HL-60/S4 treated with phorbol 12-myristate 13-acetate at 8.2 ng/mL for 4 days and 3 days (cell line): ENCODE measurements at regions not wholly inside any gene's neighbourhood (a gene's known extent, or its start where the extent isn't known, plus 50 kb on each side); places are given as distances from the start of the nearest gene placed in this dataset.
"Not testable (repeated sequence)": the region's sequence is repeated elsewhere in the genome, so short reads cannot be mapped to it uniquely, and the experiment has no call there.

Experiments
- in situ Hi-C: fragments of 300-500 bp; cut with MboI; formaldehyde crosslinking; loops from 2 replicates; pipeline ENCODE4 v1.15.0; 2022; ENCODE audit warnings: low sequenced_read_pairs

- in situ Hi-C loops: not testable (repeated sequence)
These were observed 105.5 kb downstream of the BUD13 start for GRCh38 chr11:116667318-116667717.

- in situ Hi-C loops: not testable (repeated sequence)
These were observed 106.0 kb downstream of the BUD13 start for GRCh38 chr11:116666673-116667249.

GRCh38 chr11:116665523-116665922, 107.3 kb downstream of the BUD13 start:
- in situ Hi-C loops: no loop called here

GRCh38 chr11:116661056-116661455, 111.7 kb downstream of the BUD13 start:
- in situ Hi-C loops: no loop called here

GRCh38 chr11:116660011-116660410, 112.8 kb downstream of the BUD13 start:
- in situ Hi-C loops: no loop called here

GRCh38 chr11:116658876-116659535, 113.8 kb downstream of the BUD13 start:
- in situ Hi-C loops: no loop called here

- in situ Hi-C loops: no loop called here
These were observed 114.7 kb downstream of the BUD13 start for GRCh38 chr11:116657842-116658825.

GRCh38 chr11:116656011-116656410, 116.8 kb downstream of the BUD13 start:
- in situ Hi-C loops: no loop called here

- in situ Hi-C loops: no loop called here
These were observed 118.3 kb downstream of the BUD13 start for GRCh38 chr11:116654526-116654925.

- in situ Hi-C loops: no loop called here
These were observed 119.6 kb downstream of the BUD13 start for GRCh38 chr11:116653206-116653605.

GRCh38 chr11:116651737-116652237, 121.0 kb downstream of the BUD13 start:
- in situ Hi-C loops: no loop called here

GRCh38 chr11:116651098-116651736, 121.6 kb downstream of the BUD13 start:
- in situ Hi-C loops: no loop called here

GRCh38 chr11:116650052-116650451, 122.7 kb downstream of the BUD13 start:
- in situ Hi-C loops: no loop called here

- in situ Hi-C loops: loop anchor here (25.0 kb wide), 1 partner anchor 112 kb away; no protein-coding TSS in a partner anchor
These were observed 123.5 kb downstream of the BUD13 start for GRCh38 chr11:116649268-116649667.

- in situ Hi-C loops: loop anchor here (25.0 kb wide), 1 partner anchor 111 kb away; no protein-coding TSS in a partner anchor
These were observed 124.3 kb downstream of the BUD13 start for GRCh38 chr11:116648247-116649174.

GRCh38 chr11:116647305-116648080, 125.3 kb downstream of the BUD13 start:
- in situ Hi-C loops: loop anchor here (25.0 kb wide), 1 partner anchor 110 kb away; no protein-coding TSS in a partner anchor

GRCh38 chr11:116646191-116646590, 126.6 kb downstream of the BUD13 start:
- in situ Hi-C loops: loop anchor here (25.0 kb wide), 1 partner anchor 109 kb away; no protein-coding TSS in a partner anchor

- in situ Hi-C loops: loop anchor here (25.0 kb wide), 1 partner anchor 108 kb away; no protein-coding TSS in a partner anchor
These were observed 127.9 kb downstream of the BUD13 start for GRCh38 chr11:116644941-116645305.
